ENCODE measurements at regions not wholly inside any gene's neighbourhood (a gene's known extent, or its start where the extent isn't known, plus 50 kb on each side); places are given as distances from the start of the nearest gene placed in this dataset.

DNA sequence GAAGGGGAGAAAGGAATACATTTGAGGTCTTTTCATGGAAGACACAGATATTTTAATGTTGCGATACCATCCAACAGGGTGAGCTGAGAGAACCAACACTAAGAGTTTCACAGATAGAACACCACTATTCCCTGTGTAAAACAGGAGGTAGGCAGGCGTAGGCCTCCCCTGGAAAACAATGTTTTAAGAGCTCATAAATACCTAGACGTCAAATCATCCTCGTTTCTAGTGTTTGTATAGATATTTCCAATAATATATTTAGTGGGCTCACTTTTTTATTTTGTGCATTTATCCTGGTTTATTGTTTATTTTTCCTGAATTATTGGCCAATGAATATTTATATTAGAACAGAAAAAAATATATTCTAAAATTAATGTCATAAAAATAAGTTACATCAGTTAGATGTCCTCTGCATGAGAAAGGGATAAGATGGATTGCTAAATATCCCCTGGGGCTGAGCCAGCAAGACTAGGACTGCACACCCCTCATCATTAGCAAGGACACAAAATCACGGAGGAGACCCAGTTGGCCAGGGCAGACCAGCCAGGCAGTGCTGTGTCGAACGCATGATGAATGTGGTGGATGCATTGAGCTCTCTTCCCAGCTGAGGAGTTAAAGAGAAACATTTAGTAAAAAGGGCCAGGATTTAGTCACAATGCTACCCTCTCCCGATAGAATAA is 380.5 kb downstream of the C6orf118 start:
- no peak overlapping the region for H3K27ac ChIP-seq

DNA sequence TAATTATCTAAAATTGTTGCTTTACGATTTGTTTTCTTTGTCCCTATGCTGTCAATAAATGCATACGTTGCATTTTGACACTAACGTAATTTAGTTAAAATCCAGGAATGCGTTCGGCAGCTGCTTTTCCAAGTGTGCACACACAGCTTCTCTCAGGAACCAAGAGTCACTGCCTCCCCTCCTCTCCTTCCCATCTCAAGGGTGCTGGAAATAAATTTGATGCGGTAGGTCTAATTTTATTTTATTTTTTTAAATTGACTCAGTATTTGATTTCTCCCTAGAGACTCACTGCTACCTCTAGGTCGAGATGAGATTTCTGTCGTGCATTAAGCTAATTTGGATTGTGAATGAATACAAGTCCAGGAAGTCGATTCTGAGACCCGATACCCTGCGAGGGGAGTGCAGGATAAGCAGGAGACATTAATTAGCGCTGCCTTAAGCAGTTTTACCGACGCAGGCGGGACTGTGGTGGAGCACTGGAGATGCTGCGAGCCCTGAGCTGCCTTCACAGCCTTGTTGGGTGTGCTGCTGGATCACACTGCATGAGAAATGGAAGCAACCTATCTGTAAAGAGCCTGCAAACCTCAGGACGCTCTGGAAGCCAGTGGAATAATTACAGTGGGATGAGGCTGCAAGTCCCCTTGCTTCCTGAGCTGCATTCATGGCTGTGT is 381.2 kb downstream of the C6orf118 start:
- no peak overlapping the region for H3K27ac ChIP-seq
- no peak for DNase-seq (ENCODE audit: low read depth, low spot score)

More for the DNA sequence above, 380.5 kb downstream of the C6orf118 start:
- no peak for DNase-seq (ENCODE audit: low read depth, low spot score)

DNA sequence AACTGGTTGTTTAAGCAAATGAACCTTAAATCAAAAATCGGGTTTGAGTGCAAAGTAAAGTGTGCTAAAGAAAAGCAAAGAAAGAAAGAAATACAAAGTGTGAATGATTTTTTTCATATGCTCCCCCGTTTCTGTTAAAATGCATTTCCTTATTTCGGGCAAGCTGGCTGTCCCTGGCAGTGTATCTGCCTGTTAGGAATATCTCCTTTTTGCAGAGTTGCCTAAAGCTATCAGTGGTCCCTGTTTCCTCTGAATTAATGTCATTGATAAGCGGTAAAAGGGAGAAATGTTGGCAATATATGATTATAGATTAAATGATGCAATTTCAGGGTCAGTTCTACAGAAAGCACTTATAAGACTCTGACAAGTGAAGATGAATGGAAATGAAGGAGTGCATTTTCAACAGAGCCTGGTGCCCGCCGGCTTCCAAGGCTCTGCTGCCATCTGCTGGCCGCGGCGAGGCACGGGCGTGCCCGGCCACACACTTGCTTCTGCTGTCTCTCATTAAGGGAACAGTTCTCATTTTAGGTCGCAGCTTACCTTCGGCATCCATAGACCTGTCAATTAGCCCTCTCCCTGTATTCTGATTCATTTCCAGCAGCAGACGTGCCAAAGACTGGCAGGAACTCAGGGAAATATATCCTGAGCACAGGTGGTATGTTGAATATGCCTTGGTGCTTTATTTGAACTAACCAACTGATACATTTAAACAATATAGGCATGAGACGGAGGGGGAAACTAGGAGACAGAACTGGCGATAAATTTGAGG is 381.9 kb downstream of the C6orf118 start:
- no peak overlapping the region for H3K27ac ChIP-seq

DNA sequence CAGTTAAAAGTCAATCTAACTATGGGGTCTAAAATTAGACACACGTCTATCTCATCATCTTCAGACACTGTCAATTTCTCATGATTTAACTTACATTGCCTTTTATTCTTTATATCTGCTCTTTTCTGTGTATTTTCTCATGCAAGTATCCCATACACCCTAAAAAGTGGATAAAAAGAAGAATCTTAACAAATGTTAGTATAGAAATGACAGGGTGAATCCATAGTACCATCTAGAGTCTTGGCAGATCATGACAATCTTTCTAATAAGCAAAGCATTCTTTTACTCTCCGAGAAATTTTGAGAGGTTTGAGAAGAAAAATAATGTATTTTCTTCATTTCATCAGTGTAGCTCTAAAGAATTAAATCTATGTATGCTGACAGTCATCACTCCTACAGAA is 382.7 kb downstream of the C6orf118 start:
- no peak overlapping the region for H3K27ac ChIP-seq
- DNase-seq (ENCODE audit: low read depth, low spot score), result no peak

More for the DNA sequence above, 381.9 kb downstream of the C6orf118 start:
- no peak for DNase-seq (ENCODE audit: low read depth, low spot score)

DNA sequence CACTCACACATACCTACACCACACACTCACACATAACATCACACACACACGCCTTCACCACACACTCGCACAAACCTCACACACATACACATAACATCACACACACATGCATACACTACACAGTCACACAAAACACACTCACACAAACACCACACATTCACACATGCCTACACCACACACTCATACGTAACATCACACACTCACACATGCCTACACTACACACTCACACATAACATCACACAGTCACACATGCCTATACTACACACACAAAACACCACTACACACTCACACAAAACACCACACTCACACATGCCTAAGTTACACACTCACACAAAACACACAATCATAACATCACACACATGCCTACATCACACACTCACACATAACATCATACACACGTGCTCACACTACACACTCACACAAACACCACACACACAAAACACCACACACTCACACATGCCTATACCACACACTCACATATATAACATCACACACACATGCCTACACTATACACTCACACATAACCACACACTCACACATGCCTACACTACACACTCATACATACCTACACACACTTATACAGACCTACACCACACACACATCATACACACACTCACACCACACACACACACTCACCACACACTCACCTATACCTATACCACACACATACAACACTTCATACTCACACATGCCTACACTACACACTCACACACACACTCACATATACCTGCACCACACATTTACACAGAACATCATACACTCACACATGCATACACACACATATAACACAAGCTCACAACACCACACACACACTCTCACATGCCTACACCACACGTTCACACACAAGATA is 383.5 kb downstream of the C6orf118 start:
- no peak overlapping the region for H3K27ac ChIP-seq
- DNase-seq (ENCODE audit: low read depth, low spot score), result no peak

DNA sequence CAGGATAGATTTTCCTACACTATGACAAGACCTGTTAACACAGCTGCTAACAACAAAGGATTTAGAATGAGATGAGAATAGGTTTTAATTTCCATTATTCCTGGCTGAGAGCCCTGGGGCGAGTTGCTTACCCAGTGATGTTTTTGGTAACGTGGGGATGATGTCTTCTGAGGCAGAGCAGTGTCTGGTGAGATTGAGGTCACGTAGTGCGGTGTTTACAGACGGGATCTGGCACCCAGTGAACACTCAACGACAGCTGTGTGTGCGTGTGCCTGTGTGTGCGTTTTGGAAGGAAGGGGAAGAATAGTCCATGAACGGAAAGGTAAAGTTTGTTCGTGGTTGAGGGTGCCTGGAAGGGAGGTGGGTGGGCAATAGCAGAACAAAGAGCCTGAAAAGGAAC is 384.7 kb downstream of the C6orf118 start:
- DNase-seq (ENCODE audit: low read depth, low spot score), result no peak
- H3K27ac ChIP-seq, result no peak overlapping the region

DNA sequence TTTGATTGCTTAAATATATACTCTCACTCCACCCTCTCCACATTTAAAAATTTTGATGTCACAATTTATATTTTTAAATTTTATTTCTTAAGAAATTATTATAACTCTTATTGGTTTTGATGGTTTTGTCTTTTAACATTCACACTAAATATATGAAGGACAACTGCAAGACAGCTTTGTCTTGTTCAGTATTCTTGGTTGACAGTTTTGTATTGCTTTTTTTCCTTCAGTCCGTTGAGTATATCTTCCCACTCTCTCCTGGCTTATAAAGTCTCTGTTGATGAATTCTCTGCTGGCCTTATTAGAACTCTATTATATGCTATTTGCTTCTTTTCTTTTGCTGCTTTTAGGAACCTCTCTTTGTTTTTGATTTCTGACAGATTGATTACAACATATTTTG is 392.2 kb downstream of the C6orf118 start:
- DNase-seq (ENCODE audit: low read depth, low spot score), result no peak
- no peak overlapping the region for H3K27ac ChIP-seq

DNA sequence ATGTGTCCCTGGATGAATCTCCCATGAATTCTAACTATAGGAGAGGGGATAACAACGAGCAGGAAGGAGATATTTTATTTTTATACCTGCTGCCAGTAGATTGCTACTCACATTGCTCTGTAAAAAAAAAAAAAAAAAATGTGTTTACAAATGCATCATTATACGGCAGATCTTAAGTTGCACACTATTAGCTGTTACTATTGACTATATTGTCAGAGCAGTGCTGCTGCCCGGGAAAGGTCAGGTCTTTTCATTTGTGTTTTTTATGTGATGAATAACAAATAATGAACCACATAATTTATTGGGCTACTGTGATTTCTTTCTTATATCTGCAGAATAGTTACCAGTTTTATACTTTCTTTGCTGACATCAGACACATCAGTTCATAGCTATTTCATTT is 393.3 kb downstream of the C6orf118 start:
- no peak for DNase-seq (ENCODE audit: low read depth, low spot score)
- no peak overlapping the region for H3K27ac ChIP-seq

DNA sequence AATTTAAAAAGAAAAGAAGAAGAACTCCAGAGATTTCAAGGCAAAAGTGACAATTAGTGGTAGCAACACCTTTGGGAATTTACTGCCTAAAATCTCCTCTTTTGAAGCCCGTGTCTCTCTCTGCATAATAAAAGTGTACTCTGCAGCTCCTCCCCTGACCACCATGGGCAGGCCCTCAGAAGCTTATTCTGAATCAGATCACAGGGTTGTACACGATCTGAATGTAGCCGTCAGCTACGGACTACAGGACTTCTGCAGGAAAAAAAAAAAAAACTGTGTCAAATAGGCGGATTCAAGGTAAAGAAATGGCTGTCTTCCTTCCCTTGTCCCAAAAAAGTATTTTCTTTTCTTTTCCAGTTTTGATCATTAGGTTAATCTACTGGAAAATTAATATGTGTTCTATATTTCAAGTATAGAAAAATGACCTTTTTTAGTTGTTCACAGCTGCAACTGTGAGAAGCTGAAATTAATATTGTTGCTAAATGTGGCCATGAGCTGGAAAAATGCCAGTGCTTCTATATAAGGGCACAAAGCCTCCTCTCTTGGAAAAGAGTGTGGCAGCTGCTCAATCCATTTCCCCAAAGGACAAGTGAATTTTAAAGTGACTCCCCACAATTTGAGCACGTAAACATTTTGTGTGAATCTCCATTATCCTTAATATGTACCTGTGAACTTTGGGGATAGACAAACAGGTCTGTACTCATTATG is 397.4 kb downstream of the C6orf118 start:
- DNase-seq (ENCODE audit: low read depth, low spot score), result no peak
- no peak overlapping the region for H3K27ac ChIP-seq

DNA sequence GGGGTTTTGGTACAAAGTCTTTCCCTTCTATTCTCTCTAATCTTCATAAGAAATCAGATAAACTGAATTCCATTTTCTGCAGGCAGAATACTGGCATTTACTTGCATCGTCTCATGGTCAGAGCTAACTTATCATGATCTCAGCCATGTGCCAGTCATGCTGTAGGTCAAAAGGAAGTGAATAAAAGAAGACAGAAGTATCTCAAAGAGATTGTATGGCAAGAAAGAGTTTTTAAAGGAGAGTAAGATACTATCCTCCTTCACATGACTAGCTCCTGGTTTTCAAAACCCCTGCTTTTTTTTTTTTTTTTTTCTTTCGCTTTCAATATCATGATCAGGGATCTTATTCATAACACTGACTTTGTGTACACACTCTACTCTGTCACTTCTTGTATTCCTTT is 398.3 kb downstream of the C6orf118 start:
- no peak overlapping the region for H3K27ac ChIP-seq
- no peak for DNase-seq (ENCODE audit: low read depth, low spot score)

DNA sequence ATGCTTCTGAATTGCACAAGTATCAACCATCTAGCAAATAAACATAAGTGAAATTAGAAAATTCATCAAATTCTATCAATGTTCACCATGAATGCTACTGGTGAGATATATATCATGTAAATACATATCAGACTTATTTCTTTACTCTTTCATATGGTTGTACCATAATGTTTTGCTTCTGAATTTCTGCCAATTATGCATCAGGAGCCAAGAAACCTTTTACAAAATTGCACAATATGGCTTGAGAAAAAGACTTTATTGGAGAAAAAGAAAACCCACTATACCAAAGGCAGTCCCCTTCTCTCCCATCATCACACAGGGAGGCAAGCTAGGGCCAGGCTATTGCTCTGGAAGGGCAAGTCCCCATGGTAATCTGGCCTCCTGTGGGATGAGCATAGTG is 402.6 kb downstream of the C6orf118 start:
- DNase-seq (ENCODE audit: low read depth, low spot score), result no peak
- no peak overlapping the region for H3K27ac ChIP-seq

DNA sequence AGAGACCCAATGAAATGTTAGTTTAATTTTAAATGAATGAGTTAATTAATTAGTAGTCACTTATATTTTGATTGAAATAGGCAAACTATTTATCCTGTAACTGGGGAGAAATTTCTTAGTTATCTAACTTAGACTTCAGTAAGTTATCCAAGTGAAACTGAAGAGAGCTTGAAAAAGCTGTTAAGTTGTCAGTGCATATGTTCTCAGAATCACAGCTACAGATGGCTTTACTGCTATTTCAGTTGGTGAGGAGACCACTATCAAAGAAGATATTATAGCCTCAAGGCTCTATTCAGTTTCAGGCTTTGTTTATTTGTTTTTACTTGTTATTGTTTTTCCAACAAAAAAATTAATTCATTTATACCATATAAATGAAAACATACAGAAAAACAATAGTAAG is 404.1 kb downstream of the C6orf118 start:
- no peak overlapping the region for H3K27ac ChIP-seq
- DNase-seq (ENCODE audit: low read depth, low spot score), result no peak

DNA sequence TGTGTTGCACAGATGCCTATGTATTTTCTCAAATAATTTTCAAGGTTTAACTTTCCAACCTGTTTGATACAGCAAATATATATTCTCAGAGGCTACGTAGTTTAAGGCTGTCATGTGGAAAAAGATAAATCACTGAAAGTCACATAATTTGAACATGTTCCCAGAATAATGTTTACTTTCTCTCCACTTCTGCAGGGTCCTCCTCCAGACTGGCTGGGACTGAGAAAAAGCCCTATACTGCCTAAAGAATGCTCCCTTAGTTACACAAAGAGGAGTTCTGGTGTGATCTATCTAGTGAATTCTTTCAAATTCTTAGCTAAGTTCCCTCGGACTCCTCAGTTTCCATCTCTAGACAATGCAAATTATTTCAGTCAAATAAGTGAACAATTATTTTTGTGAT is 411.0 kb downstream of the C6orf118 start:
- no peak for DNase-seq (ENCODE audit: low read depth, low spot score)
- H3K27ac ChIP-seq, result no peak overlapping the region

DNA sequence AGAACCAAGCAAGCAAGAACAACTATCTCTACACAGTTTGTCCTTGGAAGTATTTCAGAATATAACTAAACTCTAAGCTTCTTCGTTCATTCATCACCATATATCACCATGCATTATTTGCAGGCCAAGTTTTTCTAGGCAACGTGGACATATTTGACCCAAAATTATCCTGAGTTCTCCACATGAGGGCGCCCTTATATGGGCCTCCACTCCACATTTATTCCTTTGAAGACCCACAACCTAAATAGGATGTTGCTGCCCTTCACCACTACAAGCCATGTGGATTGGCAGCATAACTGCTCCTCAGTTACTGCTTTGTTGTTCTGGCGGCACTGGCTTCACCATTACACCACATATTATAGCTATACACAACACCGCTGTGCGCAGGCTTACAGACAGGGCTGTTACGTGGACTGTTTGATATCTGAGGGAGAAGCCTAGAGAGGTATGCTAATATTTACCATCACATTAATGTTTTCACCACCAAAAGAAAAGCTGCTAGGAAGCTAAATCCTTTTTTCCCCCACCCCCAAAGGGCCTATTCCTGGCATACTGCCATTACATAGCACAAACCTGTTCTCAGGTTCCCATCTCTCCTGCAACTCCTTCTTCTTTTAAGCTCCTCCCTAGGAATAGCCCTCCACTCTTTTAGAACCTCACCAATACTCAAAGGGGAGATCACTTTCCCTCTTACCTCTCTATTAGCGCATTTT is 411.7 kb downstream of the C6orf118 start:
- H3K27ac ChIP-seq, result no peak overlapping the region
- DNase-seq (ENCODE audit: low read depth, low spot score), result no peak

DNA sequence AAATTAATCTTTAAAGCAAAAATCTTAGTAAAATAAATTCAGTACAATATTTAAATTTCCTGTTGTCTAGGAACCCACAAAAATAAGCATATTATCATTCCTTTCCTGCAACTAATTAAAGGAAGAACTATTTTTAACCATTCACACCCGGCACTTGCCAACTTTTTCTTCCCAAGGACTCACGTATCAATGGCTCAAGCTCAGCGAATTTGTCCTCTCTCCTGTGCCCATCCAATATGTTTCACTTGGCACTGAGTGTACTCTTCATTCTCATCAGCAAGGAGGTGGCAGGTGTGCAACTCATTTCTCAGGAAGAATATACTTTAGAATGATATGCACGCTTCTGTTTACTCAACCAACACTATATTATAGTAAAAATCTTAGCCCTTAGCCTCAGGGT is 419.4 kb downstream of the C6orf118 start:
- H3K27ac ChIP-seq, result no peak overlapping the region
- DNase-seq (ENCODE audit: low read depth, low spot score), result no peak

DNA sequence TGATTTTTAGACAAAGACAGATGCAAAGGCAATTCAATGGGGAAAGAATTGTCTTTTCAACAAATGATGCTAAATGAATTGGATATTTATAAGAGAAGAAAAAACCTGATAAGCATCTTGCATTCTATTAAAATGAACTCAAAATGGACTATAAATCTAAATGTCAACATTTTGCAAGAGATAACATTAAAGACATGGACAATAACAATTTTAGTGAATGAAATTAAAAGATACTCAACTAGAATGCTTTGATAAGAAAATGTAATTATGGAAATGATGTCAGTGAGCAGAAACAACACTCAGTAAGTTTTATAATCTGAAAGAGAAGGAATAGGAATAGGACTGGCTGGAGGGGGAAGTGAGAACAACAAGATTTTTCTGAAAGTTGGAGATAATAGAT is 421.7 kb downstream of the C6orf118 start:
- DNase-seq (ENCODE audit: low read depth, low spot score), result no peak
- no peak overlapping the region for H3K27ac ChIP-seq

DNA sequence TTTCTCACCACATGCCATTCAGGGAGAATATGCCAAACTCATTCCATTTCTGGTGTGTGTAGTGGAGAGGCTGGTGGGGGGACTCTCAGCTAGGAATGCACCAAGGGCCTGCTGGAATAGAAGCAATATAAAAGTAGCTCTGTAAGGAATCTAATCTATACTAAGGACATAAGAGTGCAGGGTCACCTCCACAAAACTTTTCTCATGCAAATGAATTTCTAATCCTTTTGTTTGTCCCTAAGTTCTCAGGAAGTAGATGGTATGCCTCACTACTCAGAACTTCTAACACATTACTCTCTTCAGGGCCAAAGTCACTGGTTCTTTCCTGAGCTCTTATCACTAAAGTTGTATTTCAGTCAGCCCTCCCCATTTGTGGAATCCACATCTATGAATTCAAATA is 427.2 kb downstream of the C6orf118 start:
- no peak for DNase-seq (ENCODE audit: low read depth, low spot score)
- no peak overlapping the region for H3K27ac ChIP-seq

DNA sequence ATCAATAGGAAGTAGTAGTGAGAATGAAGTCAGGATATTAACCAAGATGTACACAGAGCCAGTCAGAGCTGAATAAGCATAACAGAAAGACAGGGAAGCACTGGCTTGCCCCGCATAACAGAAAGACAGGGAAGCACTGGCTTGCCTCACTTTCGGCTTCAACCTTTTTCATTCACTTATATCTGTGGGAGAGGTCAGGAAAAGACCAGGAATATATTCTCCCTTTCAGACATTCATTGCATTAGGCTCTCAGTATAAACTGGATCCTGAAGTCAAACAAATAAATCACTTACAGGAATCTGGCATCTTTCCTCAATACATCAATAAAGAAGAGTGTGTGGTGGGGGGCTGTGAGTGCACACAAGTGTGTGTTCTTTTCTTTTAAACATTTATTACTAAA is 437.6 kb downstream of the C6orf118 start:
- H3K27ac ChIP-seq, result no peak overlapping the region

DNA sequence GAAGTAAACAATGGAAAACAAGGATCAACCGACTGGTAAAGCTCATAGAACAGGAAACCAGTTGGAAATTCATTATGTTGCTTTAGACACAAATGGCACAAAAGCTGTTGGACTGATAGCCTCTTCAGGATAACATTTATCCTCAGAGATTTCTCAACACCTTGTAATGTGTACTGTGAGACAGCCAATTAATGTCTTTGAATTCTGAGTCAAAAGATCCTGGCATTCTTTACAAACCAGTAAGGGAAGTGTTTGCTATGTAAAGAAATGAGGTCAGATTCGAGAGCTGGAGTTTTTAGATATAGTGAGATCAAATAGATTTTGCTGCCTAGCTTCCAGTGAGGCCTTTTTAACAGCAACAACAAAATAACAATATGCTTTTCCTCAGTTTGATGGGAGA is 439.2 kb downstream of the C6orf118 start:
- DNase-seq (ENCODE audit: low read depth, low spot score), result no peak

More for the DNA sequence above, 437.6 kb downstream of the C6orf118 start:
- DNase-seq (ENCODE audit: low read depth, low spot score), result no peak

More for the DNA sequence above, 439.2 kb downstream of the C6orf118 start:
- H3K27ac ChIP-seq, result no peak overlapping the region

Measured in epithelial cell of prostate (primary cell).